ENCODE measurements at regions not wholly inside any gene's neighbourhood (a gene's known extent, or its start where the extent isn't known, plus 50 kb on each side); places are given as distances from the start of the nearest gene placed in this dataset.
"Not testable (repeated sequence)": the region's sequence is repeated elsewhere in the genome, so short reads cannot be mapped to it uniquely, and the experiment has no call there.

GRCh38 chr10:25104441-25104840, 70.4 kb upstream of the GPR158 start:
- TF ChIP-seq CTCF (IDR thresholded peaks at IDR 0.05): no peak
- TF ChIP-seq POLR2A (IDR thresholded peaks at IDR 0.05): no peak
- no peak overlapping the region for H3K4me3 ChIP-seq
- intact Hi-C loops (cut with DNase I): no loop called here
- no peaks in the 10 kb centered on the region for H3K27me3 ChIP-seq
- no peak overlapping the region for H3K27ac ChIP-seq
- no peak for DNase-seq
- H3K9me3 ChIP-seq (replicated peaks in 1 of 3): no peaks in the 10 kb centered on the region
- 75 to 84% (median 82%) methylated on average over 5 of the region's 5 CpGs for whole genome bisulfite sequencing, 4 donors
- H3K4me1 ChIP-seq (replicated peaks in 1 of 2): no peaks in the 10 kb centered on the region
- no peaks in the 10 kb centered on the region for H3K36me3 ChIP-seq (replicated peaks in 1 of 2)

- Histone ChIP-seq H3K4me3 (no peak overlapping the region), H3K36me3 (replicated peaks in 1 of 2) (no peaks in the 10 kb centered on the region), H3K27ac (no peak overlapping the region), H3K27me3 (no peaks in the 10 kb centered on the region), H3K9me3 (replicated peaks in 1 of 3) (no peaks in the 10 kb centered on the region), H3K4me1 (replicated peaks in 1 of 2) (no peaks in the 10 kb centered on the region)
- WGBS, 4 donors: 57 to 74% (median 71%) methylated on average over 2 of the region's 2 CpGs
- DNase-seq: no peak
- intact Hi-C loops (cut with DNase I): no loop called here
- no peak for TF ChIP-seq CTCF (IDR thresholded peaks at IDR 0.05)
- no peak for TF ChIP-seq POLR2A (IDR thresholded peaks at IDR 0.05)
Observed at GRCh38 chr10:25105262-25105661, 69.5 kb upstream of the GPR158 start.

GRCh38 chr10:25105743-25106260, 69.0 kb upstream of the GPR158 start:
- Histone ChIP-seq H3K9me3 (replicated peaks in 1 of 3) (no peaks in the 10 kb centered on the region), H3K27me3 (no peaks in the 10 kb centered on the region), H3K27ac (no peak overlapping the region), H3K4me3 (no peak overlapping the region), H3K36me3 (replicated peaks in 1 of 2) (no peaks in the 10 kb centered on the region), H3K4me1 (replicated peaks in 1 of 2) (no peaks in the 10 kb centered on the region)
- WGBS, 4 donors: 34 to 48% (median 40%) methylated on average over 5 of the region's 5 CpGs
- intact Hi-C loops (cut with DNase I): no loop called here
- DNase-seq: no peak
- TF ChIP-seq POLR2A (IDR thresholded peaks at IDR 0.05): no peak
- no peak for TF ChIP-seq CTCF (IDR thresholded peaks at IDR 0.05)

GRCh38 chr10:25107756-25108155, 67.0 kb upstream of the GPR158 start:
- 74 to 84% (median 79%) methylated on average over 2 of the region's 2 CpGs for WGBS, 4 donors
- H3K4me1 ChIP-seq (replicated peaks in 1 of 2): no peaks in the 10 kb centered on the region
- no peak for DNase-seq
- no peaks in the 10 kb centered on the region for H3K36me3 ChIP-seq (replicated peaks in 1 of 2)
- intact Hi-C loops (cut with DNase I): no loop called here
- TF ChIP-seq POLR2A (IDR thresholded peaks at IDR 0.05) (no peak), CTCF (IDR thresholded peaks at IDR 0.05) (no peak)
- no peak overlapping the region for H3K4me3 ChIP-seq
- H3K27me3 ChIP-seq: no peaks in the 10 kb centered on the region
- H3K9me3 ChIP-seq (replicated peaks in 1 of 3): no peaks in the 10 kb centered on the region
- no peak overlapping the region for H3K27ac ChIP-seq

- WGBS, 4 donors: 83 to 89% (median 88%) methylated on average over 7 of the region's 7 CpGs
- H3K4me1 ChIP-seq (replicated peaks in 1 of 2); H3K27ac ChIP-seq; H3K4me3 ChIP-seq; H3K27me3 ChIP-seq; H3K9me3 ChIP-seq (replicated peaks in 1 of 3); H3K36me3 ChIP-seq (replicated peaks in 1 of 2); DNase-seq: not testable (repeated sequence)
- intact Hi-C loops (cut with DNase I): loop anchor here in 1 of 2 donors (5.0 kb wide), 1 partner anchor 117 kb away; no protein-coding TSS in a partner anchor
Observed at GRCh38 chr10:25109896-25110295, 64.9 kb upstream of the GPR158 start.
